Esophagus squamous epithelium (tissue), 5 donors: ENCODE measurements at regions not wholly inside any gene's neighbourhood (a gene's known extent, or its start where the extent isn't known, plus 50 kb on each side); places are given as distances from the start of the nearest gene placed in this dataset.

Experiments used
- DNase-seq: peaks from one replicate; lab custom pipeline; 2025; lab: John Stamatoyannopoulos, UW
- H3K27ac ChIP-seq, 4 donors: fragments of 200-600 bp; sonication (generic); one replicate each; pipeline ENCODE4 v1.5.1; 2016 to 2019; ENCODE audit warnings: mild to moderate bottlenecking in 1 of 4
- H3K27me3 ChIP-seq, 4 donors: fragments of 200-600 bp; sonication (generic); 1 replicate in 3 of 4; 2 replicates in 1 of 4; pipeline versions ENCODE4 v1.5.1 to v1.6.0; 2017 to 2021; ENCODE audit warnings: antibody characterized with exemption in 1 of 4
- H3K36me3 ChIP-seq, 3 donors: fragments of 200-600 bp; sonication (generic); one replicate each; pipeline ENCODE4 v1.5.1; 2016 to 2019
- H3K4me1 ChIP-seq, 3 donors: fragments of 200-600 bp; sonication (generic); one replicate each; pipeline ENCODE4 v1.5.1; 2017 to 2019
- H3K4me3 ChIP-seq, 4 donors: fragments of 200-600 bp; sonication (generic); 1 replicate in 3 of 4; 2 replicates in 1 of 4; pipeline ENCODE4 v1.5.1; 2016 to 2019; ENCODE audit warnings: mild to moderate bottlenecking in 2 of 4, moderate library complexity in 1 of 4
- H3K9me3 ChIP-seq, 3 donors: fragments of 200-600 bp; sonication (generic); one replicate each; pipeline ENCODE4 v1.5.1; 2016 to 2019
- POLR2A ChIP-seq, 4 donors: fragments of 450-650 bp; IDR thresholded peaks; one replicate each; pipeline ENCODE4 v1.6.1; 2017; ENCODE audit warnings: antibody characterized with exemption in 4 of 4, mild to moderate bottlenecking in 4 of 4, moderate library complexity in 3 of 4
- WGBS, 2 donors: methylation state at CpG; one replicate each; pipeline ENCODE4 v1.1.5; 2018; 5-methylcytosine and 5-hydroxymethylcytosine counted together
- intact Hi-C: fragments of 100-400 bp; cut with DNase I; formaldehyde crosslinking; loops from one replicate; pipeline ENCODE4 v1.15.0; 2022
- TF ChIP-seq, protein P1 (sequence below), 6 experiments: fragments of 450-650 bp in 4 of 6; fragments of 200-600 bp in 2 of 6; sonication (generic) in 2 of 6; IDR thresholded peaks; one replicate each; pipeline ENCODE4 v1.5.1; 2016 to 2019; ENCODE audit warnings: antibody characterized with exemption in 6 of 6, mild to moderate bottlenecking in 4 of 6, moderate library complexity in 4 of 6
- donor health status: DM: yes; HTN: yes; CAD: no.

DNA sequence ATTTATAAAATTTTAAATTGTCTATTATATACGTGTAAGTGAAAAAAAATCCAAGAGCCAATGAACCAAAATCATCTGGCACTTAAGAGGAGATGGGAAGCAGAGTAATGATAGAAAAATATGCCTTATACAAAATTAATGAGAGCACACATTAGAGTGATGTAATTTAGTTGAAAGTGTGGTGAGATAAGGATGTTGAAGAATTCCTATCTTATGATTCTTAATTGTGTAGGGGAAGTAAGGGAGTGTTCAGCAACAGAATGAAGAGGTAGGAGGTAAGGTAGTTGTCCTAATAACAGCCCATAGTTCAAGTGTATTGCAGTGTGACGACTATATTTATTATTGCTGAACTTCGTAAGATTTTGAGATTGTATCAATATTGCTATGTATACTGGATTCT is 843.4 kb upstream of the FLRT2 start:
- Histone ChIP-seq H3K36me3 (no peaks in the 10 kb centered on the region), H3K27ac (no peak overlapping the region), H3K9me3 (no peaks in the 10 kb centered on the region), H3K27me3 (no peaks in the 10 kb centered on the region), H3K4me1 (no peaks in the 10 kb centered on the region), H3K4me3 (no peak overlapping the region)
- TF ChIP-seq, protein P1, sequence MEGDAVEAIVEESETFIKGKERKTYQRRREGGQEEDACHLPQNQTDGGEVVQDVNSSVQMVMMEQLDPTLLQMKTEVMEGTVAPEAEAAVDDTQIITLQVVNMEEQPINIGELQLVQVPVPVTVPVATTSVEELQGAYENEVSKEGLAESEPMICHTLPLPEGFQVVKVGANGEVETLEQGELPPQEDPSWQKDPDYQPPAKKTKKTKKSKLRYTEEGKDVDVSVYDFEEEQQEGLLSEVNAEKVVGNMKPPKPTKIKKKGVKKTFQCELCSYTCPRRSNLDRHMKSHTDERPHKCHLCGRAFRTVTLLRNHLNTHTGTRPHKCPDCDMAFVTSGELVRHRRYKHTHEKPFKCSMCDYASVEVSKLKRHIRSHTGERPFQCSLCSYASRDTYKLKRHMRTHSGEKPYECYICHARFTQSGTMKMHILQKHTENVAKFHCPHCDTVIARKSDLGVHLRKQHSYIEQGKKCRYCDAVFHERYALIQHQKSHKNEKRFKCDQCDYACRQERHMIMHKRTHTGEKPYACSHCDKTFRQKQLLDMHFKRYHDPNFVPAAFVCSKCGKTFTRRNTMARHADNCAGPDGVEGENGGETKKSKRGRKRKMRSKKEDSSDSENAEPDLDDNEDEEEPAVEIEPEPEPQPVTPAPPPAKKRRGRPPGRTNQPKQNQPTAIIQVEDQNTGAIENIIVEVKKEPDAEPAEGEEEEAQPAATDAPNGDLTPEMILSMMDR (IDR thresholded peaks at IDR 0.05): no peak
- TF ChIP-seq POLR2A (IDR thresholded peaks at IDR 0.05): no peak
- WGBS, 2 donors: 64 to 85% methylated on average over 3 of the region's 3 CpGs
- no peak for DNase-seq
- intact Hi-C loops: no loop called here

DNA sequence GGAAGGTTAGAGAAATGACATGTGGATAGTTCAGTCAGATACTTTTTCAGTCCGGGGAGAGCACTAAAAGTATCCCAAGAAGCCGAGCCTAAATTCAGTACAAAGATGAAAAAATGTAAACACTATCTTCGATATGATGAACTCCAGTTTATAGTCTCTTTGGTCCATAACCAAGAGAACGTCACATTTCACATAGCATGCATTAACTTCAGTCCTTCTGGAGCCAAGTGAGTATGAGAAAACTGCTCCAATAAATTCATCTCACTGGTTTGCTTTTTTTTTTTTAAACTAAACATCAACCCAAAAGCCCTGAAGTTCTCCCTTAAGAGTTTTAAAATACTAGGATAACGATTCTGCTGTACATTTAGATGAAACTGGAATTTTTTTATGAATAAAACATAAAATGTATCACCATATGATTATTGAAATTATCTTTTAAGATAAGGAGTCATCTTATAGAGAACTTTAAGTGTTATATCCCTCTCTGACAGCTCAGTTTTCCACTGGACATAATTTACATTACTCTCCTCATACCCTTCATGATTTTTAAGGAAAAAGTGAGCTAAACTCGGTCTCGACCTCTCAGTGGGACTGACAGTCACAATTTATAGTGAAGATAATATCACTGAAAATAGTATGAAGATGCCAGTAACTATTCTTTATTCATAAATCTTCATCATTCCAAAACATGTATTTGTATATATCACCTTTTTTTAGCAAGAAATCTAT is 841.5 kb upstream of the FLRT2 start:
- Histone ChIP-seq H3K4me1 (no peaks in the 10 kb centered on the region), H3K27me3 (no peaks in the 10 kb centered on the region), H3K9me3 (no peaks in the 10 kb centered on the region), H3K36me3 (no peaks in the 10 kb centered on the region), H3K4me3 (no peak overlapping the region), H3K27ac (no peak overlapping the region)
- intact Hi-C loops: no loop called here
- TF ChIP-seq, protein P1 (IDR thresholded peaks at IDR 0.05): no peak
- TF ChIP-seq POLR2A (IDR thresholded peaks at IDR 0.05): no peak
- WGBS, 2 donors: 58 to 66% methylated on average over 7 of the region's 7 CpGs
- DNase-seq: no peak

DNA sequence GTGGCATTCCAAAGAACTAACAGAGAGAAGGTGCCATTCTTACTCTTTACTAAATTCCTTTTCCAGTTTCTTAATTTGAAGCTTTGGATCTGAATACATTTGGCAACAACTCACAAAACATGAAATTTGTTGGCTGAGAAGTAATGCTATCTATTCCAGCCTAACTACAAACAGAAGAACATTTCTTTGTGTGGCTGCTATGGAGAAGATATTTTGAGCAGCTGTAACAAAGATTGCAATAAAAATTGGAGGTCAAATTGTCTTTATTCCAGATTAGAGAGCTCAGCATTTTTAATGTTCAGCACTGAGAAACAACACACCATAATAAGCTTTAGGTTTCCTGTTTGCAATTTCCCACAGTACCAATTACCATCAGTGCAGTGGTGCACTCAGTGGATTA is 835.8 kb upstream of the FLRT2 start:
- no peak for DNase-seq
- TF ChIP-seq, protein P1 (IDR thresholded peaks at IDR 0.05): no peak
- no peak for TF ChIP-seq POLR2A (IDR thresholded peaks at IDR 0.05)
- no peaks in the 10 kb centered on the region for H3K27me3 ChIP-seq
- H3K4me3 ChIP-seq: no peak overlapping the region
- H3K36me3 ChIP-seq: no peaks in the 10 kb centered on the region
- H3K27ac ChIP-seq: no peak overlapping the region
- intact Hi-C loops: no loop called here
- H3K4me1 ChIP-seq: no peaks in the 10 kb centered on the region
- H3K9me3 ChIP-seq: no peaks in the 10 kb centered on the region

DNA sequence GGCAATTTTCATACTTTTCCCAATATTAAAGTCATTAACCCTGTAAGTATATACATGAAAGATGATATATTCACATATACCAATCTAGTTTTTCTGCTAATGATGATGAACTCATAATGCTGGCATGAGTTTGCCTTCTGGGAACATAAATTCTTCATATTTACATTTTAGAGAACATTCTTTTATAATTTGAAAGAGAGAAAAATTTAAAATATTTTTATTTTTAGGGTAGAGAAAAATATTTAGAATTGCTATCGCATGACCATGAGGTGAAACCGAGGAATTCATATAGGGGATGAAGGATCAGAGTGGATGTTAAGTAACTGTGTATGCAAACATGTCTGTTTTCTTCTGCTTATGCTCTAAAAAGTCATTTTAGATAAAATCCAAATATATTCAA is 825.3 kb upstream of the FLRT2 start:
- intact Hi-C loops: no loop called here
- 88 to 93% methylated on average over 2 of the region's 2 CpGs for WGBS, 2 donors
- TF ChIP-seq, protein P1 (IDR thresholded peaks at IDR 0.05): no peak
- no peak for TF ChIP-seq POLR2A (IDR thresholded peaks at IDR 0.05)

DNA sequence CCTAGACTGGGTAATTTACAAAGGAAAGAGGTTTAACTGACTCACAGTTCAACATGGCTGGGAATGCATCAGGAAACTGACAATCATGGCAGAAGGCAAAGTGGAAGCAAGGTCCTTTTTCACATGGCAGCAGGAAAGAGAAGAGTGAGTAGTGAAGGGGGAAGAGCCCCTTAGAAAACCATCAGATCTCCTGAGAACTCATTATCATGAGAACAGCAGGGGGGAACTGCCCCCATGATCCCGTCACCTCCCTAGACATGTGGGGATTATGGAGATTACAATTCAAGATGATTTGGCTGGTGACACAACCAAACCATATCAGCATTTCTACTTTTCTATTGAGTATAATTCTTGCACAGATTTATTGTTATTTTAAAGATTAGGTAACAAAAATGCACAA is 822.1 kb upstream of the FLRT2 start:
- intact Hi-C loops: no loop called here
- 67 to 78% methylated on average over 1 of the region's 1 CpG for whole genome bisulfite sequencing, 2 donors
- no peak for DNase-seq

More for the DNA sequence above, 825.3 kb upstream of the FLRT2 start:
- Histone ChIP-seq H3K36me3 (no peaks in the 10 kb centered on the region), H3K27ac (no peak overlapping the region), H3K27me3 (no peaks in the 10 kb centered on the region), H3K4me3 (no peak overlapping the region), H3K4me1 (no peaks in the 10 kb centered on the region), H3K9me3 (no peaks in the 10 kb centered on the region)
- DNase-seq: no peak

More for the DNA sequence above, 822.1 kb upstream of the FLRT2 start:
- Histone ChIP-seq H3K9me3 (no peaks in the 10 kb centered on the region), H3K36me3 (no peaks in the 10 kb centered on the region), H3K4me3 (no peak overlapping the region), H3K27ac (no peak overlapping the region), H3K27me3 (no peaks in the 10 kb centered on the region), H3K4me1 (no peaks in the 10 kb centered on the region)
- TF ChIP-seq POLR2A (IDR thresholded peaks at IDR 0.05): no peak
- TF ChIP-seq, protein P1 (IDR thresholded peaks at IDR 0.05): no peak
